ENCODE measurements at regions not wholly inside any gene's neighbourhood (a gene's known extent, or its start where the extent isn't known, plus 50 kb on each side); places are given as distances from the start of the nearest gene placed in this dataset.

GRCh38 chr18:60146220-60146960 lies 226.2 kb downstream of the MC4R start:
- no peaks in the 10 kb centered on the region for H3K9me2 ChIP-seq (replicated peaks; ENCODE audit: insufficient read depth)
- H3K9me3 ChIP-seq (ENCODE audit: low read depth), result no peaks in the 10 kb centered on the region
- no peak for DNase-seq (ENCODE audit: low spot score)
- H3K36me3 ChIP-seq (replicated peaks; ENCODE audit: insufficient read depth, low read depth), result no peaks in the 10 kb centered on the region
- H3K4me1 ChIP-seq (ENCODE audit: insufficient read depth), result no peaks in the 10 kb centered on the region
- H3K79me2 ChIP-seq, result no peaks in the 10 kb centered on the region
- H3K27me3 ChIP-seq, result no peaks in the 10 kb centered on the region
- H3K4me2 ChIP-seq, result no peak overlapping the region
- H3K4me3 ChIP-seq, result no peak overlapping the region
- no peak for TF ChIP-seq EZH2phosphoT487 (IDR thresholded peaks at IDR 0.05; ENCODE audit: low read depth, severe bottlenecking, unreplicated experiment)
- no peak for TF ChIP-seq EZH2 (IDR thresholded peaks at IDR 0.05; ENCODE audit: borderline replicate concordance)
- no peak for TF ChIP-seq CTCF (IDR thresholded peaks at IDR 0.05; ENCODE audit: poor library complexity)
- no peak overlapping the region for H3K27ac ChIP-seq
- H4K20me1 ChIP-seq (ENCODE audit: insufficient read depth, poor library complexity, severe bottlenecking), result no peaks in the 10 kb centered on the region
- 91% methylated on average over 11 of the region's 11 CpGs for WGBS (ENCODE audit: low lambda C conversion rate, missing lambda C conversion rate)
- no peak overlapping the region for H2AFZ ChIP-seq

GRCh38 chr18:60145776-60146175 lies 226.8 kb downstream of the MC4R start:
- Histone ChIP-seq H4K20me1 (ENCODE audit: insufficient read depth, poor library complexity, severe bottlenecking) (no peaks in the 10 kb centered on the region), H3K27me3 (no peaks in the 10 kb centered on the region), H3K79me2 (no peaks in the 10 kb centered on the region), H3K4me3 (no peak overlapping the region), H3K27ac (no peak overlapping the region), H2AFZ (no peak overlapping the region), H3K9me3 (ENCODE audit: low read depth) (no peaks in the 10 kb centered on the region), H3K9me2 (replicated peaks; ENCODE audit: insufficient read depth) (no peaks in the 10 kb centered on the region), H3K4me1 (ENCODE audit: insufficient read depth) (no peaks in the 10 kb centered on the region), H3K4me2 (no peak overlapping the region), H3K36me3 (replicated peaks; ENCODE audit: insufficient read depth, low read depth) (no peaks in the 10 kb centered on the region)
- no peak for TF ChIP-seq EZH2phosphoT487 (IDR thresholded peaks at IDR 0.05; ENCODE audit: low read depth, severe bottlenecking, unreplicated experiment)
- no peak for TF ChIP-seq EZH2 (IDR thresholded peaks at IDR 0.05; ENCODE audit: borderline replicate concordance)
- TF ChIP-seq CTCF (IDR thresholded peaks at IDR 0.05; ENCODE audit: poor library complexity), result no peak
- WGBS (ENCODE audit: low lambda C conversion rate, missing lambda C conversion rate), result 85% methylated on average over 2 of the region's 2 CpGs
- DNase-seq (ENCODE audit: low spot score), result no peak

GRCh38 chr18:60134806-60135205 lies 235.0 kb downstream of the PMAIP1 start:
- Histone ChIP-seq H3K27ac (no peak overlapping the region), H3K4me3 (no peak overlapping the region), H3K79me2 (no peaks in the 10 kb centered on the region), H3K9me3 (ENCODE audit: low read depth) (no peaks in the 10 kb centered on the region), H3K9me2 (replicated peaks; ENCODE audit: insufficient read depth) (no peaks in the 10 kb centered on the region), H3K4me2 (no peak overlapping the region), H3K27me3 (no peaks in the 10 kb centered on the region), H4K20me1 (ENCODE audit: insufficient read depth, poor library complexity, severe bottlenecking) (no peaks in the 10 kb centered on the region), H3K4me1 (ENCODE audit: insufficient read depth) (no peaks in the 10 kb centered on the region), H3K36me3 (replicated peaks; ENCODE audit: insufficient read depth, low read depth) (no peaks in the 10 kb centered on the region), H2AFZ (no peak overlapping the region)
- WGBS (ENCODE audit: low lambda C conversion rate, missing lambda C conversion rate), result 96% methylated on average over 1 of the region's 1 CpG
- DNase-seq (ENCODE audit: low spot score), result no peak
- no peak for TF ChIP-seq CTCF (IDR thresholded peaks at IDR 0.05; ENCODE audit: poor library complexity)

DNA sequence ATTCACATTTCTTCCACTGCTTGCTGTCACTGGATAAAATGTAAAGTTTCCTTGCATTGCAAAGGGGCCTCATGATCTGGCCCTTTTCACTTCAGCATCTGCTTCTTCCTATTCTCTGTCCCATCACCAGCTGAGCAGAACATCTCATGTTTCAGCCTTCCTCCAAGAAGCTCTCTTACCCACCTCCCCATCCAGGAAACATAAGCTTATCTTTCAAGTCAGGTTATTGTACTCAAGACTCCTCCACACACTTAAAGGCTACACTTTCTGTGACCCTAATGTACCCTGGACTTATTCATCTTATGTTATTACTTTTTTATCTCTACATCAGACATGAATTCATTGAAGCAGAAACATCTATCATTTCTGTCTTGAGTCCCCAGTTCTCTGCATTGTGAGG lies 230.5 kb downstream of the PMAIP1 start:
- TF ChIP-seq CTCF (IDR thresholded peaks at IDR 0.05; ENCODE audit: poor library complexity) (no peak), EZH2phosphoT487 (IDR thresholded peaks at IDR 0.05; ENCODE audit: low read depth, severe bottlenecking, unreplicated experiment) (no peak), EZH2 (IDR thresholded peaks at IDR 0.05; ENCODE audit: borderline replicate concordance) (no peak)
- H3K27me3 ChIP-seq, result no peaks in the 10 kb centered on the region
- H3K4me1 ChIP-seq (ENCODE audit: insufficient read depth), result no peaks in the 10 kb centered on the region
- H3K27ac ChIP-seq, result no peak overlapping the region
- H3K4me2 ChIP-seq, result no peak overlapping the region
- no peaks in the 10 kb centered on the region for H3K9me2 ChIP-seq (replicated peaks; ENCODE audit: insufficient read depth)
- H3K9me3 ChIP-seq (ENCODE audit: low read depth), result no peaks in the 10 kb centered on the region
- no peak overlapping the region for H3K4me3 ChIP-seq
- H3K36me3 ChIP-seq (replicated peaks; ENCODE audit: insufficient read depth, low read depth), result no peaks in the 10 kb centered on the region
- no peaks in the 10 kb centered on the region for H4K20me1 ChIP-seq (ENCODE audit: insufficient read depth, poor library complexity, severe bottlenecking)
- no peaks in the 10 kb centered on the region for H3K79me2 ChIP-seq
- DNase-seq (ENCODE audit: low spot score), result no peak
- H2AFZ ChIP-seq, result no peak overlapping the region
